ENCODE measurements at regions not wholly inside any gene's neighbourhood (a gene's known extent, or its start where the extent isn't known, plus 50 kb on each side); places are given as distances from the start of the nearest gene placed in this dataset.

DNA sequence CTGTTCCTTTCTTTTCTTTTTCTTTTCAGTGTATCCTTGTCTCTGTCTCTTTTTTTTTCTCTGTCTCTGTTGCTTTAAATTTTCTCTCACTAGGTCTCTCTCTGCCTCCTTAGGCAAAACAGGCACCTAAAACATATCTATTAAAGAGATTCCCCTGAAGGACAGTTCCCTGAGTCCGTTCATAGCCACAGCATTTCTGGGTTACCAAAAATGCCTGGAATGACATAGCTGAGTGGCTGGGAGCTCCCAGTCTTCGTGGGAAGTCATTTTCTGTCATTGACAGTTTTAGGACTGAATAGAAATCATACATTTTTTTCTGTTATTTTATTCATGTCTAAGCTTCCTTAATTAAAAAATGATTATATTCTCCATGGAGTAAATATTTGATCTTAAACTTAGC, 323.8 kb upstream of the AZI2 start:
- TF ChIP-seq, protein P1, sequence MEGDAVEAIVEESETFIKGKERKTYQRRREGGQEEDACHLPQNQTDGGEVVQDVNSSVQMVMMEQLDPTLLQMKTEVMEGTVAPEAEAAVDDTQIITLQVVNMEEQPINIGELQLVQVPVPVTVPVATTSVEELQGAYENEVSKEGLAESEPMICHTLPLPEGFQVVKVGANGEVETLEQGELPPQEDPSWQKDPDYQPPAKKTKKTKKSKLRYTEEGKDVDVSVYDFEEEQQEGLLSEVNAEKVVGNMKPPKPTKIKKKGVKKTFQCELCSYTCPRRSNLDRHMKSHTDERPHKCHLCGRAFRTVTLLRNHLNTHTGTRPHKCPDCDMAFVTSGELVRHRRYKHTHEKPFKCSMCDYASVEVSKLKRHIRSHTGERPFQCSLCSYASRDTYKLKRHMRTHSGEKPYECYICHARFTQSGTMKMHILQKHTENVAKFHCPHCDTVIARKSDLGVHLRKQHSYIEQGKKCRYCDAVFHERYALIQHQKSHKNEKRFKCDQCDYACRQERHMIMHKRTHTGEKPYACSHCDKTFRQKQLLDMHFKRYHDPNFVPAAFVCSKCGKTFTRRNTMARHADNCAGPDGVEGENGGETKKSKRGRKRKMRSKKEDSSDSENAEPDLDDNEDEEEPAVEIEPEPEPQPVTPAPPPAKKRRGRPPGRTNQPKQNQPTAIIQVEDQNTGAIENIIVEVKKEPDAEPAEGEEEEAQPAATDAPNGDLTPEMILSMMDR (conservative IDR thresholded peaks at IDR 0.05), result no peak
- TF ChIP-seq ZFX (IDR thresholded peaks at IDR 0.05), result no peak
